ENCODE measurements at regions not wholly inside any gene's neighbourhood (a gene's known extent, or its start where the extent isn't known, plus 50 kb on each side); places are given as distances from the start of the nearest gene placed in this dataset.

DNA sequence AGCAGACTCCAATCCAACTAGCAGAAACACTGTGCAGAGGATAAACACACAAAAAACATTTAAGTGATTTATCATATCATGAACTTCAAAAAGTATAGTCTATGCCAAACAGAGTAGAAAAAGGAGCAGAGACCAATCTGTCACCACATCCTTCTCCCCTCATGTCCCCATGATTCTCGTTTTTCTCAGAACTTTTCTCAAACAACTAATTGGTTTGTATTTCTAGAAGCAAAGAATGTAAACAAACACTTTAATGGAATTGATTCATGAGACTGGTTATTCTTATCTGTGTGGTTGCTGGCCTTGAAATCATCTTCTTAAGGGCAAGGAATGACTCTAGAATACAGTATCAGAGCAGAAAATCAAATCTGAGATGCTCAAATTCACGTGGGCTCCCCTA, 294.2 kb upstream of the THBS1 start:
- TF ChIP-seq, protein P1, sequence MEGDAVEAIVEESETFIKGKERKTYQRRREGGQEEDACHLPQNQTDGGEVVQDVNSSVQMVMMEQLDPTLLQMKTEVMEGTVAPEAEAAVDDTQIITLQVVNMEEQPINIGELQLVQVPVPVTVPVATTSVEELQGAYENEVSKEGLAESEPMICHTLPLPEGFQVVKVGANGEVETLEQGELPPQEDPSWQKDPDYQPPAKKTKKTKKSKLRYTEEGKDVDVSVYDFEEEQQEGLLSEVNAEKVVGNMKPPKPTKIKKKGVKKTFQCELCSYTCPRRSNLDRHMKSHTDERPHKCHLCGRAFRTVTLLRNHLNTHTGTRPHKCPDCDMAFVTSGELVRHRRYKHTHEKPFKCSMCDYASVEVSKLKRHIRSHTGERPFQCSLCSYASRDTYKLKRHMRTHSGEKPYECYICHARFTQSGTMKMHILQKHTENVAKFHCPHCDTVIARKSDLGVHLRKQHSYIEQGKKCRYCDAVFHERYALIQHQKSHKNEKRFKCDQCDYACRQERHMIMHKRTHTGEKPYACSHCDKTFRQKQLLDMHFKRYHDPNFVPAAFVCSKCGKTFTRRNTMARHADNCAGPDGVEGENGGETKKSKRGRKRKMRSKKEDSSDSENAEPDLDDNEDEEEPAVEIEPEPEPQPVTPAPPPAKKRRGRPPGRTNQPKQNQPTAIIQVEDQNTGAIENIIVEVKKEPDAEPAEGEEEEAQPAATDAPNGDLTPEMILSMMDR (IDR thresholded peaks at IDR 0.05): no peak
- TF ChIP-seq POLR2A (IDR thresholded peaks at IDR 0.05) (no peak), POLR2AphosphoS5 (IDR thresholded peaks at IDR 0.05) (no peak)

Data from transverse colon (tissue), 4 donors.